ENCODE measurements at regions not wholly inside any gene's neighbourhood (a gene's known extent, or its start where the extent isn't known, plus 50 kb on each side); places are given as distances from the start of the nearest gene placed in this dataset.

DNA sequence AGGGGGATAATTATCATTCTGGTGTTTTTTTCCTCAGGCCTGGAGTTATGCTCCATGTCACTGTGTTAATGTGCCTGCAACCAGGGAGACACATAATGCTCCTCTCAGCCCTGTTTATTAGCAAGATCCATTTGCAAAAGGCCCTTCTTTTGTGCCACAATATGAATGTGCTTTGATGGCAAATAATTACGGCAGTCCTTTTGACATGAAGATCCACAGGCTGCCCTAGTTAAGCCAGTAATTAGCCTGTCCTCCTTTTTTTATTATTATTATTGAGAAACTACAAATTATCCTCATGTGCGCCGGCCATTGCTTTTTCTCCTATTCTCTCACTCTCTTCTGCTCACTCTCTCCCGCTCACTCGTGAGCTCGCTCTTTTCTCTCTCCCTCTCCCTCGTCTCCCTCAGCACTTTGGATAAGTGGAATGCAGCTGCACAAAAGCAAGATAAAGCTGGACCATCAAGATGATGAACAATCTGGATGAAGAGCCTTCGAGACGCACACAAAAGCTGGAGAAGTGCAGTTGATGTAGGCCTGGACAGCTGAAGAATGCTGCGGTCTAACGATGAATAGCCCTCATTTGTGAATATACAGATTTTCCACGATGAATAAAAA is 762.3 kb downstream of the BCL11A start:
- H3K27me3 ChIP-seq (replicated peaks in 1 of 2; ENCODE audit: control insufficient read depth in 2 of 2, insufficient read depth in 2 of 2, low read length in 1 of 2), result no peaks in the 10 kb centered on the region; a peak in 1 of 4 replicates
- H3K9me3 ChIP-seq (replicated peaks; ENCODE audit: control insufficient read depth, insufficient read depth, low read length), result no peaks in the 10 kb centered on the region
- FAIRE-seq, result no peak
- no TSS peak for BruUV-seq (replicated peaks)
- TF ChIP-seq CHD1 (IDR thresholded peaks at IDR 0.05; ENCODE audit: low read depth, low read length), result no peak
- TF ChIP-seq RUNX3 (IDR thresholded peaks at IDR 0.05; ENCODE audit: low read length), result no peak
- TF ChIP-seq TARDBP (IDR thresholded peaks at IDR 0.05; ENCODE audit: borderline replicate concordance), result no peak
- TF ChIP-seq, protein P1, sequence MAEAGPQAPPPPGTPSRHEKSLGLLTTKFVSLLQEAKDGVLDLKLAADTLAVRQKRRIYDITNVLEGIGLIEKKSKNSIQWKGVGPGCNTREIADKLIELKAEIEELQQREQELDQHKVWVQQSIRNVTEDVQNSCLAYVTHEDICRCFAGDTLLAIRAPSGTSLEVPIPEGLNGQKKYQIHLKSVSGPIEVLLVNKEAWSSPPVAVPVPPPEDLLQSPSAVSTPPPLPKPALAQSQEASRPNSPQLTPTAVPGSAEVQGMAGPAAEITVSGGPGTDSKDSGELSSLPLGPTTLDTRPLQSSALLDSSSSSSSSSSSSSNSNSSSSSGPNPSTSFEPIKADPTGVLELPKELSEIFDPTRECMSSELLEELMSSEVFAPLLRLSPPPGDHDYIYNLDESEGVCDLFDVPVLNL (IDR thresholded peaks at IDR 0.05; ENCODE audit: low read depth, low read length), result no peak
- no peak for TF ChIP-seq RELA (IDR thresholded peaks at IDR 0.05; ENCODE audit: borderline replicate concordance, partially characterized antibody)
- TF ChIP-seq CBX5 (IDR thresholded peaks at IDR 0.05; ENCODE audit: low read depth), result no peak
- no peak for ATAC-seq
- POLR2A ChIA-PET, result no interaction called here
- H3K4me3 ChIP-seq, result no peak overlapping the region
- no peak overlapping the region for H2AFZ ChIP-seq (ENCODE audit: control insufficient read depth, low read depth, low read length)
- H3K36me3 ChIP-seq (ENCODE audit: control insufficient read depth in 2 of 2, insufficient read depth in 2 of 2, low read length in 1 of 2), result no peaks in the 10 kb centered on the region
- intact Hi-C loops (cut with micrococcal nuclease; ENCODE audit: unreplicated experiment) (no loop called here), in situ Hi-C loops (cut with MboI) (no loop called here)
- H3K9ac ChIP-seq (ENCODE audit: control insufficient read depth, insufficient read depth, low read length), result no peak overlapping the region
- SMC1A ChIA-PET (ENCODE audit: uncharacterized antibody, unreplicated experiment), result interaction anchor here (1.0 kb wide), 1 partner anchor 20 kb away, joined by 3 read pairs; no protein-coding TSS in a partner anchor
- H3K4me2 ChIP-seq (ENCODE audit: control insufficient read depth, insufficient read depth), result no peak overlapping the region
- no peak for DNase-seq (ENCODE audit: low read depth, low spot score)
- CTCF ChIA-PET, result no interaction called here
- no peak overlapping the region for H3K27ac ChIP-seq (ENCODE audit: control insufficient read depth, insufficient read depth)
- H4K20me1 ChIP-seq (ENCODE audit: control insufficient read depth, insufficient read depth), result no peaks in the 10 kb centered on the region
- 65% methylated on average over 12 of the region's 12 CpGs for WGBS (ENCODE audit: insufficient coverage, insufficient replicate concordance, low lambda C conversion rate, missing lambda C conversion rate)
- H3K79me2 ChIP-seq (ENCODE audit: control insufficient read depth, insufficient read depth, low read length), result no peaks in the 10 kb centered on the region
- RAD21 ChIA-PET (ENCODE audit: unreplicated experiment), result no interaction called here
- H3K4me1 ChIP-seq (ENCODE audit: control insufficient read depth, insufficient read depth, low read length), result no peaks in the 10 kb centered on the region

All from GM12878 (cell line).